D721Med (cell line): ENCODE measurements at regions not wholly inside any gene's neighbourhood (a gene's known extent, or its start where the extent isn't known, plus 50 kb on each side); places are given as distances from the start of the nearest gene placed in this dataset.

Experiments used
- DNase-seq: peaks from one replicate; pipeline ENCODE4 v3.0.0; 2011; ENCODE audit warnings: low spot score; ENCODE audit not compliant: insufficient read length
- FAIRE-seq: peaks from 2 replicates; lab custom pipeline; 2011; peaks lifted over from hg19 to GRCh38; lab: Jason Lieb, UNC
- CTCF ChIP-seq: IDR thresholded peaks from 2 replicates; pipeline ENCODE4 v1.5.1; 2012; ENCODE audit warnings: mild to moderate bottlenecking, control low read depth; ENCODE audit not compliant: insufficient read depth; ENCODE audit errors: missing control alignments

DNA sequence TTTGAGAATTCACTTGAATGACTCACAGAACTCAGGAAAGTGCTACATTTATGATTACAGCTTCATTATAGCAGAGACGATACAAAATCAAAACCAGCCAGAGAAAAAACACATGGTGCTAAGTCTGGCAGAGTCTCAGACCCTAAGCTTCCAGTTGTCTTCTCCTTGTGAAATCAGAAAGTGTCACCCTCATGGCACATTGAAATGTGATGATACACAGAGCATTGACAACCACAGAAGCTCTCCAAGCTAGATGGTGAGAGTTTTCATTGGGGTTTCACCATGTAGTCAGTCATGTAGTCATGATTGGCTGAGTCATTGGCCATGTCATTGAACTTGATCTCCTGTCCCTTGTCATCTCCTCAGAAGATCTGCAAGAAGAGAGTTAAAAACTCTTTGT is 526.6 kb downstream of the MRPL39 start:
- no peak for DNase-seq
- FAIRE-seq: no peak
- TF ChIP-seq CTCF: no peak

GRCh38 chr21:25080141-25080540 is 527.1 kb downstream of the MRPL39 start:
- no peak for DNase-seq
- TF ChIP-seq CTCF: no peak
- no peak for FAIRE-seq

DNA sequence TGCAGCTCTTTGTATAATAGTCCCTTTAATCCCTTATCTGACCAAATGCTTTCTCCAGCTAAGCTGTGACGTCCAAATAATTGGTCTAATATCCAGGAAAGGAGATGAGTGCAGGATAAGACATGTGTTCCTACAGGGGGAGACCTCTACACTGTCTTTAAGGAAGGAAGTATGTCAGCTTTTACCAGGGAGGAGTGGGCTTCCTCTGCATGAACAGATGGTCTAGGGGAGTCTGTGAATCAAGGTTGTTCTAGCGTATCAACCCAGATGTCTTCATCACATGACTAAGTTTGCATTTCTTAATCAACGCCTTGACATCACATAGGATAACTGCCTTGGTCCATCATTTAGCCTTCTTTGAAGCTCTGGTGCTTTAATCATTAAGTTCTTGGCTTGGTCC is 528.2 kb downstream of the MRPL39 start:
- no peak for DNase-seq
- no peak for TF ChIP-seq CTCF
- no peak for FAIRE-seq

DNA sequence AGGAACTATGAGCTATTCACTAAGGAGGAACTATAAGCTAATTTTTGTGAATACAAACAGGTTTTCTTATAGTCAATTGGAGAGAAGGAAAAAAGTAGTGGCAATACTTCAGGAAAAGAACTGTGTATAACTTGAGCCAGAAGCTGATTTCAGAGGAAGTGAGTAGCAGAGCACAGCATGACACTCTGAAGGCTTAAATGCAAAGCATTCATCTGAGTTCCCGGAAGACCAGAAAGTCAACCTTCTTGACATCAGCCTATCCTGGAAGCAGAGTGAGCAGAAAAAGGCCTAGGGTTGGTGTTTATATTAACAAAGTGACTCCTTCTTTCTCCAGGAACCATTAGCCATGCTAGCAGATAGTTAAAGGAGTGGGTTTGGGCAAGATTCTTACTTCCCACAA is 545.2 kb downstream of the MRPL39 start:
- TF ChIP-seq CTCF: no peak
- no peak for DNase-seq
- no peak for FAIRE-seq

DNA sequence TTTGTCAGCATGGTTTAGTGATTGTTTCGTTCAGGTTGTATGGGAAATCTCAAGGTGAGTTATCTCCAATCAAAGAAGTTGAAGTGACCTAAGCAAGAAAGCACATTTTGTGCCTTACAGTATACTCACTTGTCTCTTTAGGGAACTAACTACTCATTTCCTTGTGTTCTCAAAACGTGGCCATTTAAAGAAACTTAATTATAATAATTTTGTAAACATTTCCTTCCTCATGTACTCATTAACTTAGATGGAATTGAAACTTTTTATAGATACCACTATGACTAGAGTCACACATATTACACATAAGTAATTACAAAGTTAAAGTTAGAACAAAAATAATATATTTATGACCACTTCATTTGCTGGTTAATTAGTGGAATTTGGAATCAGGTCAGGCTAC is 552.6 kb downstream of the MRPL39 start:
- FAIRE-seq: no peak

DNA sequence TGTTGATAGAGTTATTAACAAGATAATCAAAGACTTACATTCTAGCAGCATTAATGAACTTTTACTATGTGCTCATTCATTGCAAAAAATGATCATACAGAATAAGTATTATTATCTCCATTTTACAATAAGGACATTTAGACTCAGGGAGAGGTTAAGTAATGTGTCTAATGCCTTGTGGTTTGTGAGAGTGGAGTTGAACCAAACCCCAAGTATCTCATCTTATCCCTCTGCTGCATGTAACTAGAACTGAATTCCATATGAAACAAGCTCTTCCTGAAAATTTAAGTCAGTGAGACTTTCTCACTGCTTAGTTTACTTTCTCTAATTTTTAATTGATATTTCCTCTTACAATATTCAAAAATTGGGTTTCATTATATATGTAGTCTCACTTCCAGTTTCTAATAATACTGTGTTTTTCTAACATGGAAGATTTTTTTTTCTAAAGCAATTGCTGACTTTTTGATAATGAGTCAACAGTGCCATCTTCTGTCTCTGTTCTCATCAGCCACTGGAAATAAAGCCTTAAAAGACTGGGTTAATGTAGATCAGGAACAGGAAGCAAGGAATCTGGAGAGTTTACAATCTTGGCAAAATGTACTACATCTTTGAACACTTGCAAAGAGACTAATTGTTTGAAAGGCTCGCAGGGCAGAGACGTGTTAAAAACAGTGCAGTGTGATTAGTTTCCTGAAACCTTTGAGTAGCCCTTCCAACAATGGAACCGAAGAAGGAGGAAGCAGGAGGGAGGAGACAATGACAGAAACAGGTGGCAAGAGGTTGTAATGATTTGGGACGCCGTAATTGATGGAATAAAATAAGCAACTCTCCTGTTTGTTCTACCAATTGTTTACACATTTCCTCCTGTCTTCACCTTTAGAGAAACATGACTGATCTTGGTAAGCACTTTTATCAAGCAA is 567.6 kb downstream of the MRPL39 start:
- FAIRE-seq (no peak), DNase-seq (no peak)
- TF ChIP-seq CTCF: peak; percentile 42

More for the DNA sequence above, 552.6 kb downstream of the MRPL39 start:
- no peak for DNase-seq
- TF ChIP-seq CTCF: no peak

GRCh38 chr21:25036775-25037174 is 570.5 kb downstream of the MRPL39 start:
- TF ChIP-seq CTCF: no peak
- DNase-seq (no peak), FAIRE-seq (no peak)
